Stimulated activated naive CD4-positive, alpha-beta T cell (primary cell): ENCODE measurements at regions not wholly inside any gene's neighbourhood (a gene's known extent, or its start where the extent isn't known, plus 50 kb on each side); places are given as distances from the start of the nearest gene placed in this dataset.
"Not testable (repeated sequence)": the region's sequence is repeated elsewhere in the genome, so short reads cannot be mapped to it uniquely, and the experiment has no call there.

Experiments
- DNase-seq, 6 experiments: peaks; one replicate each; lab custom pipeline; 2025; lab: John Stamatoyannopoulos, UW

GRCh38 chr1:60889709-60890108, 192.7 kb upstream of the NFIA start:
- no peak for DNase-seq

GRCh38 chr1:60888126-60888525, 194.2 kb upstream of the NFIA start:
- DNase-seq, result no peak

GRCh38 chr1:60886793-60887331, 195.5 kb upstream of the NFIA start:
- no peak for DNase-seq

- DNase-seq, result no peak
Observed at GRCh38 chr1:60886090-60886489, 196.3 kb upstream of the NFIA start.

- no peak for DNase-seq
Observed at GRCh38 chr1:60880202-60880601, 202.2 kb upstream of the NFIA start.

GRCh38 chr1:60878323-60878722, 204.0 kb upstream of the NFIA start:
- DNase-seq, result no peak

GRCh38 chr1:60877376-60877775, 205.0 kb upstream of the NFIA start:
- no peak for DNase-seq

GRCh38 chr1:60876952-60877351, 205.4 kb upstream of the NFIA start:
- no peak for DNase-seq

GRCh38 chr1:60875138-60875537, 207.2 kb upstream of the NFIA start:
- DNase-seq, result no peak

GRCh38 chr1:60874718-60875117, 207.6 kb upstream of the NFIA start:
- DNase-seq, result no peak

- DNase-seq, result not testable (repeated sequence)
Observed at GRCh38 chr1:60873396-60873795, 209.0 kb upstream of the NFIA start.

GRCh38 chr1:60872426-60873054, 209.8 kb upstream of the NFIA start:
- DNase-seq, result no peak

GRCh38 chr1:60870269-60870865, 212.0 kb upstream of the NFIA start:
- DNase-seq, result no peak

GRCh38 chr1:60868901-60869663, 213.3 kb upstream of the NFIA start:
- no peak for DNase-seq

GRCh38 chr1:60867782-60868181, 214.6 kb upstream of the NFIA start:
- DNase-seq, result no peak

GRCh38 chr1:60866917-60867531, 215.3 kb upstream of the NFIA start:
- no peak for DNase-seq

- DNase-seq, result no peak
Observed at GRCh38 chr1:60866226-60866900, 216.0 kb upstream of the NFIA start.

GRCh38 chr1:60865166-60865565, 217.2 kb upstream of the NFIA start:
- DNase-seq, result no peak

GRCh38 chr1:60864722-60865121, 217.6 kb upstream of the NFIA start:
- DNase-seq, result no peak

- no peak for DNase-seq
Observed at GRCh38 chr1:60863131-60863530, 219.2 kb upstream of the NFIA start.

GRCh38 chr1:60861961-60862567, 220.3 kb upstream of the NFIA start:
- no peak for DNase-seq

GRCh38 chr1:60859111-60859510, 223.2 kb upstream of the NFIA start:
- no peak for DNase-seq
